GM23248 (cell line): ENCODE measurements at regions not wholly inside any gene's neighbourhood (a gene's known extent, or its start where the extent isn't known, plus 50 kb on each side); places are given as distances from the start of the nearest gene placed in this dataset.

ENCODE experiments used
- DNase-seq: peaks from one replicate; pipeline ENCODE4 v3.0.0-alpha.2; 2015
- H2AFZ ChIP-seq: fragments of 200-600 bp; sonication (generic); 2 replicates; pipeline ENCODE4 v1.6.1; 2016; ENCODE audit warnings: antibody characterized with exemption
- H3F3A ChIP-seq: fragments of 200-600 bp; sonication (generic); 2 replicates; pipeline ENCODE4 v1.6.1; 2016; ENCODE audit warnings: mild to moderate bottlenecking, antibody characterized with exemption, mixed run types; ENCODE audit not compliant: insufficient read depth
- H3K27ac ChIP-seq: fragments of 200-600 bp; sonication (generic); 2 replicates; pipeline ENCODE4 v1.5.1; 2016; ENCODE audit warnings: mild to moderate bottlenecking
- H3K27me3 ChIP-seq: fragments of 200-600 bp; sonication (generic); replicated peaks from 2 replicates; pipeline ENCODE4 v1.6.1; 2016; ENCODE audit warnings: mild to moderate bottlenecking; ENCODE audit not compliant: insufficient read depth
- H3K36me3 ChIP-seq: fragments of 200-600 bp; sonication (generic); 2 replicates; pipeline ENCODE4 v1.6.1; 2016; ENCODE audit warnings: low read depth, mild to moderate bottlenecking
- H3K4me1 ChIP-seq: fragments of 200-600 bp; sonication (generic); 2 replicates; pipeline ENCODE4 v1.6.1; 2016; ENCODE audit warnings: mild to moderate bottlenecking; ENCODE audit not compliant: insufficient read depth
- H3K4me2 ChIP-seq: fragments of 200-600 bp; sonication (generic); one replicate; pipeline ENCODE4 v1.6.1; 2016; ENCODE audit warnings: mild to moderate bottlenecking; ENCODE audit not compliant: unreplicated experiment
- H3K4me3 ChIP-seq: fragments of 200-600 bp; sonication (generic); 2 replicates; pipeline ENCODE4 v1.5.1; 2016; ENCODE audit warnings: mild to moderate bottlenecking
- H3K79me2 ChIP-seq: fragments of 200-600 bp; sonication (generic); 2 replicates; pipeline ENCODE4 v1.6.1; 2016; ENCODE audit warnings: mild to moderate bottlenecking; ENCODE audit not compliant: insufficient read depth
- H3K9ac ChIP-seq: fragments of 200-600 bp; sonication (generic); 2 replicates; pipeline ENCODE4 v1.6.1; 2016; ENCODE audit warnings: mild to moderate bottlenecking
- H3K9me2 ChIP-seq: fragments of 200-600 bp; sonication (generic); 2 replicates; pipeline ENCODE4 v1.6.1; 2016; ENCODE audit warnings: mixed run types, mild to moderate bottlenecking, moderate library complexity; ENCODE audit not compliant: insufficient read depth
- H3K9me3 ChIP-seq: fragments of 200-600 bp; sonication (generic); one replicate; pipeline ENCODE4 v1.6.1; 2017; ENCODE audit warnings: low read depth
- H4K20me1 ChIP-seq: fragments of 200-600 bp; sonication (generic); 2 replicates; pipeline ENCODE4 v1.6.0; 2016; ENCODE audit not compliant: insufficient read depth
- EZH2 ChIP-seq: fragments of 200-600 bp; sonication (generic); IDR thresholded peaks from 2 replicates; pipeline ENCODE4 v1.6.1; 2018; ENCODE audit warnings: antibody characterized with exemption, mild to moderate bottlenecking; ENCODE audit not compliant: insufficient read depth, poor library complexity, severe bottlenecking
- EZH2phosphoT487 ChIP-seq: fragments of 200-600 bp; sonication (generic); IDR thresholded peaks from 2 replicates; pipeline ENCODE4 v1.6.1; 2018; ENCODE audit warnings: antibody characterized with exemption, moderate library complexity, mild to moderate bottlenecking, low read depth; ENCODE audit not compliant: insufficient read depth
- WGBS, 2 experiments: methylation state at CpG; one replicate each; pipeline ENCODE4 v1.1.6; 2015 to 2017; ENCODE audit warnings: low lambda C conversion rate in 2 of 2, low coverage in 1 of 2; ENCODE audit errors: missing lambda C conversion rate in 2 of 2; 5-methylcytosine and 5-hydroxymethylcytosine counted together
- in situ Hi-C: fragments of 300-500 bp; cut with MboI; formaldehyde crosslinking; loops from 2 replicates; pipeline ENCODE4 v1.15.0; 2020

- H2AFZ ChIP-seq: no peak overlapping the region
- DNase-seq: no peak
These were observed 1177.6 kb downstream of the ADGRL3 start for GRCh38 chr4:62377700-62378099.

DNA sequence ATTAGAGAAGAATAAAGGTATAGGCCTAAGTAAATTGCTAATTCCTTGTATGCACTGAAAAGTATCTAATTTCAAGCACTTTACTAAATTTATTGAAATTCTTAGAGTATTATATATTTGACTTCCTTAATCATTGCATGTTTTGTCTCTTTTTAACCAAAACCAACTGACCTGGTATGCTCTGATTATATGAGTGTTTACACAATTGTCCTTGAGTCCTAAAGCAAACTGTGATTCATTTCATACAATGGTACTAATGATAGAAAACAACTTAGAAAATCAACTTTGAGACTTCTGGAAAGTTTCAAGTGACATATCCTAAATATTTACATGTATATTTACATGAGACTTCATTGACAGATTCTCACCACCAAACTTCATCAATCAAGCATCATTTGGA, 1177.1 kb downstream of the ADGRL3 start:
- Histone ChIP-seq H4K20me1 (no peaks in the 10 kb centered on the region), H3F3A (no peaks in the 10 kb centered on the region), H3K36me3 (no peaks in the 10 kb centered on the region), H3K27ac (no peak overlapping the region), H3K4me3 (no peak overlapping the region), H3K9me3 (peaks cover 4% of the 10 kb centered on the region), H2AFZ (no peak overlapping the region), H3K4me1 (no peaks in the 10 kb centered on the region), H3K27me3 (no peaks in the 10 kb centered on the region), H3K9me2 (no peaks in the 10 kb centered on the region), H3K9ac (no peak overlapping the region), H3K4me2 (no peak overlapping the region), H3K79me2 (no peaks in the 10 kb centered on the region)
- in situ Hi-C loops: no loop called here
- TF ChIP-seq EZH2 (no peak), EZH2phosphoT487 (no peak)
- no peak for DNase-seq

More at GRCh38 chr4:62377700-62378099, 1177.6 kb downstream of the ADGRL3 start:
- Histone ChIP-seq H3K79me2 (no peaks in the 10 kb centered on the region), H3K27me3 (no peaks in the 10 kb centered on the region), H4K20me1 (no peaks in the 10 kb centered on the region), H3K27ac (no peak overlapping the region), H3K9ac (no peak overlapping the region), H3F3A (no peaks in the 10 kb centered on the region), H3K4me3 (no peak overlapping the region), H3K36me3 (no peaks in the 10 kb centered on the region), H3K4me1 (no peaks in the 10 kb centered on the region), H3K9me3 (peaks cover 4% of the 10 kb centered on the region), H3K4me2 (no peak overlapping the region), H3K9me2 (no peaks in the 10 kb centered on the region)
- in situ Hi-C loops: no loop called here
- TF ChIP-seq EZH2 (no peak), EZH2phosphoT487 (no peak)

DNA sequence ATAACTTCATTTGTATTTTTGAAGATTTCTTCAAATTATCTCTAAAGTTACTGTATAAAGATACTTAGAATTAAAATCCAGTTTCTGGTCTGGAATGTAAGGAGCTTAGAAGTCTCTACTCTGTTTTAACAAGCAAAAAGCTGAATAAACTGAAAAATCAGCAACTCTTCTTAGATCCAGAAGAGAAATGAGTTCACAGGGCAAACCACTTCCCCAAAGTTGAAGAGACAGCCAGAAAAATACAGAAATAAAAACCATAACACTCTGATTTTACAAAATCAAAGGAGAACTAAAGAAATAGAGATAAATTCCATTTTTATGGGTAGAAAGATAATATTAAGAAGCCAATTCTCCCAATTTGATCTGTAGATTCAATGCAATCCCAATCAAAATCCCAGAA, 1166.8 kb downstream of the ADGRL3 start:
- no peaks in the 10 kb centered on the region for H3K9me3 ChIP-seq
- H2AFZ ChIP-seq: no peak overlapping the region
- no peak overlapping the region for H3K9ac ChIP-seq
- H3K4me3 ChIP-seq: no peak overlapping the region
- TF ChIP-seq EZH2: no peak
- no peak for TF ChIP-seq EZH2phosphoT487
- no peaks in the 10 kb centered on the region for H4K20me1 ChIP-seq
- H3K9me2 ChIP-seq: no peaks in the 10 kb centered on the region
- H3K4me1 ChIP-seq: no peaks in the 10 kb centered on the region
- in situ Hi-C loops: no loop called here
- no peak for DNase-seq
- H3K4me2 ChIP-seq: no peak overlapping the region
- no peaks in the 10 kb centered on the region for H3K79me2 ChIP-seq
- H3K27me3 ChIP-seq: no peaks in the 10 kb centered on the region
- no peak overlapping the region for H3K27ac ChIP-seq
- no peaks in the 10 kb centered on the region for H3F3A ChIP-seq
- H3K36me3 ChIP-seq: no peaks in the 10 kb centered on the region

GRCh38 chr4:62360156-62360545, 1160.0 kb downstream of the ADGRL3 start:
- H3K27me3 ChIP-seq: no peaks in the 10 kb centered on the region
- no peak for DNase-seq
- WGBS, 2 experiments: 41 to 44% methylated on average over 1 of the region's 1 CpG
- H3K27ac ChIP-seq: no peak overlapping the region
- no peaks in the 10 kb centered on the region for H4K20me1 ChIP-seq
- no peak overlapping the region for H3K9ac ChIP-seq
- no peak overlapping the region for H3K4me3 ChIP-seq
- no peak overlapping the region for H2AFZ ChIP-seq
- no peaks in the 10 kb centered on the region for H3K9me3 ChIP-seq
- H3K4me2 ChIP-seq: no peak overlapping the region
- TF ChIP-seq EZH2phosphoT487 (no peak), EZH2 (no peak)
- no peaks in the 10 kb centered on the region for H3K36me3 ChIP-seq
- in situ Hi-C loops: no loop called here
- no peaks in the 10 kb centered on the region for H3K4me1 ChIP-seq
- H3K9me2 ChIP-seq: no peaks in the 10 kb centered on the region
- no peaks in the 10 kb centered on the region for H3K79me2 ChIP-seq
- no peaks in the 10 kb centered on the region for H3F3A ChIP-seq

DNA sequence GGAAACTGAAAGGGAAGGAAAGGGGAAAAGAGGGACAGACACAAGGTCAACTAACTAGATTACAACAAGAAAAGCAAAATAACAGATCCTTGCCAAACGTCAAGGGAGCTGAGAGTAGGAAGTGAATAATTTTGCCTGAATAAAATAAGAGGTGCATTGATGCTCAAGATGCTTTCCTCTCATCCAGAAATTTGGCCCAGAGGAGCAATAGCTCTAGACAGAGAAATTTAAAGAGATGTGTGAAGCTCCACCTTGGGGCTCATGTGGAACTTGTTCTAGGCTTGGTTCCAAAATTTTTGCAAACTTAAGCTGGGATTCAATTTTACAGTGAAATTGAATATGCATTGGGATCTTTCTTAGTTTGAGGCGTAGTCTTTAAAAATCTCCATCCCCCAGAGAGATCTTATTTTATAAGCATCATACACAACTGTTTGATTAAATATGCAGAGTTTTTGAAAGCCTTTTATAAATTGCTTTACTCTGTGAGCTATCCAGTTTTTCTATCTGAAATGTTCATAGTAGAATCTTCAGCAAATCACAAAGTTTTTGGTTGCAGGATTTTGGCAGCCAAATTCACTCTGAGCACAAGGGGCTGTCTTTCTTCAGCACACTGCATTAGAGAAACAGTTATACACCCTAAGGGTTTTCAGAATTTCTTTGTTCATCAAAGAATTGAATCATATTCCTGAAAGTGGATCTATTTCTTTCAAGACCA, 1159.5 kb downstream of the ADGRL3 start:
- Histone ChIP-seq H2AFZ (no peak overlapping the region), H3F3A (no peaks in the 10 kb centered on the region), H3K9ac (no peak overlapping the region), H3K4me1 (no peaks in the 10 kb centered on the region), H3K9me2 (no peaks in the 10 kb centered on the region), H3K4me3 (no peak overlapping the region), H3K27ac (no peak overlapping the region), H4K20me1 (no peaks in the 10 kb centered on the region), H3K27me3 (no peaks in the 10 kb centered on the region), H3K36me3 (no peaks in the 10 kb centered on the region), H3K9me3 (no peaks in the 10 kb centered on the region), H3K4me2 (no peak overlapping the region), H3K79me2 (no peaks in the 10 kb centered on the region)
- no peak for DNase-seq
- in situ Hi-C loops: no loop called here
- WGBS, 2 experiments: 6 to 9% methylated on average over 2 of the region's 2 CpGs
- TF ChIP-seq EZH2phosphoT487 (no peak), EZH2 (no peak)
